ENCODE measurements at regions not wholly inside any gene's neighbourhood (a gene's known extent, or its start where the extent isn't known, plus 50 kb on each side); places are given as distances from the start of the nearest gene placed in this dataset.

DNA sequence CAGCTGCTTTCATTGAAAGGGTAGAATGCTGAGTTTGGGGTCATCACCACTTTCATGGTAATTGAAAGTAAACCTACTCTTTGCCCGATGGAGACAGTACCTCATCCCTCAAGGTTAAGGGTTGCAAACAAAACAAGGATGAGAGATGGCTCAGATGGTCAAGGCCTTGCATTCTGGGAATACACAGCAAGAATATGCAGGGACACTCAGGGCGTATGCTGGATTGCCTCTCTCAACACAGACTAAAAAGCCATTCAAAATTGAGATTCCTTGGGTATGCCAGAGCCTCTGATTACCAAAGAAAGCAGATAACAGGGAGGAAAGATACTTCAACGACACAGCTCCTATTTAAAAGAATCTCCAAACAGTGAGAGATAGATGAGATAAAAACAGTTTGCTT, 310.4 kb downstream of the ARAP2 start:
- TF ChIP-seq YY1 (IDR thresholded peaks at IDR 0.05; ENCODE audit: extremely low read depth, insufficient replicate concordance, low read depth, low read length) (no peak), SP1 (IDR thresholded peaks at IDR 0.05; ENCODE audit: low read depth) (no peak), EGR1 (IDR thresholded peaks at IDR 0.05; ENCODE audit: low read depth) (no peak), POLR2AphosphoS5 (IDR thresholded peaks at IDR 0.05; ENCODE audit: low read depth, low read length) (no peak), TCF7L2 (IDR thresholded peaks at IDR 0.05; ENCODE audit: borderline replicate concordance, extremely low read depth, insufficient read depth, insufficient read length) (no peak), EZH2phosphoT487 (IDR thresholded peaks at IDR 0.05; ENCODE audit: borderline replicate concordance) (no peak), POLR2A (IDR thresholded peaks at IDR 0.05; ENCODE audit: borderline replicate concordance, extremely low read depth, insufficient read depth, insufficient read length) (no peak), CEBPB (IDR thresholded peaks at IDR 0.05; ENCODE audit: low read depth) (no peak), SIN3A (IDR thresholded peaks at IDR 0.05; ENCODE audit: low read depth) (no peak), EZH2 (IDR thresholded peaks at IDR 0.05) (no peak), RAD21 (IDR thresholded peaks at IDR 0.05; ENCODE audit: low read depth) (no peak)
- TF ChIP-seq, protein P1, sequence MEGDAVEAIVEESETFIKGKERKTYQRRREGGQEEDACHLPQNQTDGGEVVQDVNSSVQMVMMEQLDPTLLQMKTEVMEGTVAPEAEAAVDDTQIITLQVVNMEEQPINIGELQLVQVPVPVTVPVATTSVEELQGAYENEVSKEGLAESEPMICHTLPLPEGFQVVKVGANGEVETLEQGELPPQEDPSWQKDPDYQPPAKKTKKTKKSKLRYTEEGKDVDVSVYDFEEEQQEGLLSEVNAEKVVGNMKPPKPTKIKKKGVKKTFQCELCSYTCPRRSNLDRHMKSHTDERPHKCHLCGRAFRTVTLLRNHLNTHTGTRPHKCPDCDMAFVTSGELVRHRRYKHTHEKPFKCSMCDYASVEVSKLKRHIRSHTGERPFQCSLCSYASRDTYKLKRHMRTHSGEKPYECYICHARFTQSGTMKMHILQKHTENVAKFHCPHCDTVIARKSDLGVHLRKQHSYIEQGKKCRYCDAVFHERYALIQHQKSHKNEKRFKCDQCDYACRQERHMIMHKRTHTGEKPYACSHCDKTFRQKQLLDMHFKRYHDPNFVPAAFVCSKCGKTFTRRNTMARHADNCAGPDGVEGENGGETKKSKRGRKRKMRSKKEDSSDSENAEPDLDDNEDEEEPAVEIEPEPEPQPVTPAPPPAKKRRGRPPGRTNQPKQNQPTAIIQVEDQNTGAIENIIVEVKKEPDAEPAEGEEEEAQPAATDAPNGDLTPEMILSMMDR (IDR thresholded peaks at IDR 0.05 in 2 of 3, conservative IDR thresholded peaks at IDR 0.05 in 1 of 3; ENCODE audit: borderline replicate concordance in 1 of 3, insufficient read depth in 1 of 3, low read depth in 2 of 3, low read length in 2 of 3), result no peak
- TF ChIP-seq, protein P2, sequence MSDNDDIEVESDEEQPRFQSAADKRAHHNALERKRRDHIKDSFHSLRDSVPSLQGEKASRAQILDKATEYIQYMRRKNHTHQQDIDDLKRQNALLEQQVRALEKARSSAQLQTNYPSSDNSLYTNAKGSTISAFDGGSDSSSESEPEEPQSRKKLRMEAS (IDR thresholded peaks at IDR 0.05), result no peak
- TF ChIP-seq, protein P3, sequence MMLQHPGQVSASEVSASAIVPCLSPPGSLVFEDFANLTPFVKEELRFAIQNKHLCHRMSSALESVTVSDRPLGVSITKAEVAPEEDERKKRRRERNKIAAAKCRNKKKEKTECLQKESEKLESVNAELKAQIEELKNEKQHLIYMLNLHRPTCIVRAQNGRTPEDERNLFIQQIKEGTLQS (IDR thresholded peaks at IDR 0.05), result no peak

Measured in HCT116 (cell line).